ENCODE measurements at regions not wholly inside any gene's neighbourhood (a gene's known extent, or its start where the extent isn't known, plus 50 kb on each side); places are given as distances from the start of the nearest gene placed in this dataset.

- TF ChIP-seq CTCF (IDR thresholded peaks at IDR 0.05; ENCODE audit: insufficient read depth, low read length) = no peak
- TF ChIP-seq GABPA (IDR thresholded peaks at IDR 0.05; ENCODE audit: low read depth) = no peak
These were observed 74.3 kb upstream of the ST3GAL5 start for GRCh38 chr2:85963068-85963467.
